AG04450 (cell line): ENCODE measurements at regions not wholly inside any gene's neighbourhood (a gene's known extent, or its start where the extent isn't known, plus 50 kb on each side); places are given as distances from the start of the nearest gene placed in this dataset.

Experiments
- CTCF ChIA-PET: fragments of 300-600, 350-600 bp; formaldehyde crosslinking; extraction: SDS; loops from one replicate; lab custom pipeline; 2022; ENCODE audit warnings: antibody characterized with exemption, inconsistent platforms; lab: Charles Lee
- POLR2A ChIA-PET: fragments of 350-600 bp; formaldehyde crosslinking; extraction: SDS; loops from one replicate; lab custom pipeline; 2021; ENCODE audit warnings: antibody characterized with exemption, inconsistent platforms; lab: Yijun Ruan, JAX
- DNase-seq: peaks from one replicate; pipeline ENCODE4 v3.0.0-alpha.2; 2011; ENCODE audit warnings: low read depth, low spot score
- H3K27ac ChIP-seq: one replicate; pipeline ENCODE4 v1.5.1; 2012; ENCODE audit warnings: low read depth, low read length, control low read depth
- H3K27me3 ChIP-seq: one replicate; pipeline ENCODE4 v1.6.0; 2012; ENCODE audit warnings: low read length; ENCODE audit not compliant: control insufficient read depth, insufficient read depth
- H3K4me3 ChIP-seq: 2 replicates; pipeline ENCODE4 v1.5.1; 2011; ENCODE audit warnings: mild to moderate bottlenecking, low read depth, low read length, control low read depth
- H3K9me3 ChIP-seq: 2 replicates; pipeline ENCODE4 v1.5.1; 2012; ENCODE audit warnings: low read length; ENCODE audit not compliant: control insufficient read depth, insufficient read depth
- TF ChIP-seq, protein P1 (sequence below): IDR thresholded peaks from 2 replicates; pipeline ENCODE4 v1.5.1; 2011; ENCODE audit warnings: low read depth, low read length, control low read depth, inconsistent platforms

DNA sequence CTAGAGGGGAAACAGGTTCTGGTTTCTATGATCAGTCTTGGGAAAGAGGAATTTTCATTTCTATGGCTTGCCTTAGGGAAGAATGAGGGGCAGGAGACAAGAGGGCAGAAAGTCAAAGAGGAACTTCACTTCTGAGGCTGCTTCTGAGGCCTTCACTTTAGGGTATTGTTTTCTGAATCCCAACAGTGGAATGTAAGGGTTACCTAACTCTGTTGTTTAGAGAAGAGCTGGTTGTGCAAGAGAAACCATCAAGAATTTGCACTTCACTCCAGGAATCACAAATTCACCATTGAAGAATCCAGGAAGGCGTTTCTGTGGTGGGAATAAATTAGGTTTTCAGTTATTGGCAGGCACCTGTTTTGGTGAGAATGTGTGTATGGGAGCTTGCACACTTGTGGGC lies 126.7 kb upstream of the AMOT start:
- no peak for DNase-seq
- CTCF ChIA-PET, result no interaction called here
- POLR2A ChIA-PET, result no interaction called here
- H3K27ac ChIP-seq, result no peak overlapping the region
- TF ChIP-seq, protein P1, sequence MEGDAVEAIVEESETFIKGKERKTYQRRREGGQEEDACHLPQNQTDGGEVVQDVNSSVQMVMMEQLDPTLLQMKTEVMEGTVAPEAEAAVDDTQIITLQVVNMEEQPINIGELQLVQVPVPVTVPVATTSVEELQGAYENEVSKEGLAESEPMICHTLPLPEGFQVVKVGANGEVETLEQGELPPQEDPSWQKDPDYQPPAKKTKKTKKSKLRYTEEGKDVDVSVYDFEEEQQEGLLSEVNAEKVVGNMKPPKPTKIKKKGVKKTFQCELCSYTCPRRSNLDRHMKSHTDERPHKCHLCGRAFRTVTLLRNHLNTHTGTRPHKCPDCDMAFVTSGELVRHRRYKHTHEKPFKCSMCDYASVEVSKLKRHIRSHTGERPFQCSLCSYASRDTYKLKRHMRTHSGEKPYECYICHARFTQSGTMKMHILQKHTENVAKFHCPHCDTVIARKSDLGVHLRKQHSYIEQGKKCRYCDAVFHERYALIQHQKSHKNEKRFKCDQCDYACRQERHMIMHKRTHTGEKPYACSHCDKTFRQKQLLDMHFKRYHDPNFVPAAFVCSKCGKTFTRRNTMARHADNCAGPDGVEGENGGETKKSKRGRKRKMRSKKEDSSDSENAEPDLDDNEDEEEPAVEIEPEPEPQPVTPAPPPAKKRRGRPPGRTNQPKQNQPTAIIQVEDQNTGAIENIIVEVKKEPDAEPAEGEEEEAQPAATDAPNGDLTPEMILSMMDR, result no peak
- H3K9me3 ChIP-seq, result no peaks in the 10 kb centered on the region
- H3K4me3 ChIP-seq, result no peak overlapping the region
- no peaks in the 10 kb centered on the region for H3K27me3 ChIP-seq

- DNase-seq, result no peak
- H3K27me3 ChIP-seq, result no peaks in the 10 kb centered on the region
- ChIA-PET CTCF (no interaction called here), POLR2A (no interaction called here)
- TF ChIP-seq, protein P1, result no peak
- H3K27ac ChIP-seq, result no peak overlapping the region
- H3K9me3 ChIP-seq, result no peaks in the 10 kb centered on the region
- H3K4me3 ChIP-seq, result no peak overlapping the region
Measured at GRCh38 chrX:112961981-112962380, 121.3 kb upstream of the AMOT start.

- Histone ChIP-seq H3K4me3 (no peak overlapping the region), H3K9me3 (no peaks in the 10 kb centered on the region), H3K27ac (no peak overlapping the region), H3K27me3 (no peaks in the 10 kb centered on the region)
- CTCF ChIA-PET, result no interaction called here
- DNase-seq, result no peak
- POLR2A ChIA-PET, result no interaction called here
- TF ChIP-seq, protein P1, result no peak
Measured at GRCh38 chrX:112947981-112948615, 107.5 kb upstream of the AMOT start.

DNA sequence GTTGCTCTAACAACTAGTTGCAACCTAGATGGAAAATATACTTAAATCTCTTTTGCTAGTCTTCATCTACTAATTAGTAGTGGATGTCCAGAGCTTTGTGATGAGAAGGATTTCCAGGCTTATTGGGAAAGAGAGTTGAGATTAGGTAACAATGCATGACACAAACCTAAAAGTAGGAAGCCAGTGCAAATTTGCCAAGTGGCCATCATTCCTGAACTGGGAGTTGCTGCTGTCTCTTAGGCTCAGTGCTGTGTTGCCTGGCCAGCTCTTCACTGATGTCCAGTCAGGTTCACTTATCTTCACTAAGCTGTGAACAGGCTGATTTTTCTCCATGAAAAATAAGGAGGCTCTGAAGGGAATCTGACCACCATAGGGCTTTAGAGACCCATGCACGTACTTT lies 105.6 kb upstream of the AMOT start:
- POLR2A ChIA-PET, result no interaction called here
- Histone ChIP-seq H3K4me3 (no peak overlapping the region), H3K27ac (no peak overlapping the region), H3K9me3 (no peaks in the 10 kb centered on the region), H3K27me3 (no peaks in the 10 kb centered on the region)
- no peak for DNase-seq
- TF ChIP-seq, protein P1, result no peak
- CTCF ChIA-PET, result no interaction called here

DNA sequence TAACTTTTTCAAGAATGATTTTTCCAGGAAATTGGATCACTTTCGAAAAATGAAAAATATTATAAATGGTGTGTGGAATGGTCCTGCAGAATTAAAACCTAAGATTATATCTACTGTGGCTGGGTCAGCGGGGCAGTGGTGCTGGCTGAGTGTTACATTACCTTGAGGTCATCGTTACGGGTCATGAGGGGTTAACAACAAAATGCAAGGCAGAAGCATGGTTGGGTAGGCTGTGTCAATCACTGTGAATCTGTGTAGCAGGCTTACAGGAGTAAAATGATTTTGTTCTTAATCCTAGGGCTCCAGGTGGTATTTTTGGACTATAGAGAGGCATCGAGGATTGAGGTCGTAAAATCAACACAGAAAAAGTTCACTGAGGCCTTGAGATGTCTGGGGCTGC lies 105.2 kb upstream of the AMOT start:
- H3K27ac ChIP-seq, result no peak overlapping the region
- TF ChIP-seq, protein P1, result no peak
- CTCF ChIA-PET, result no interaction called here
- H3K27me3 ChIP-seq, result no peaks in the 10 kb centered on the region
- POLR2A ChIA-PET, result no interaction called here
- H3K4me3 ChIP-seq, result no peak overlapping the region
- no peaks in the 10 kb centered on the region for H3K9me3 ChIP-seq
- DNase-seq, result no peak
